Central memory CD8-positive, alpha-beta T cell (primary cell): ENCODE measurements at regions not wholly inside any gene's neighbourhood (a gene's known extent, or its start where the extent isn't known, plus 50 kb on each side); places are given as distances from the start of the nearest gene placed in this dataset.
"Not testable (repeated sequence)": the region's sequence is repeated elsewhere in the genome, so short reads cannot be mapped to it uniquely, and the experiment has no call there.

Experiments
- ATAC-seq: fragments of 150-1000 bp; cut with Tn5 transposase; replicated peaks from 2 replicates; pipeline ENCODE4 v1.10.0; 2022; ENCODE audit warnings: mild to moderate bottlenecking, moderate FRiP score, moderate number of reproducible peaks; ENCODE audit not compliant: poor library complexity, severe bottlenecking; ENCODE audit errors: extremely low read depth
- DNase-seq, 2 donors: peaks; one replicate each; pipeline ENCODE4 v3.0.0; 2021; ENCODE audit warnings: low spot score in 2 of 2
- H3K27ac Mint-ChIP-seq: one replicate; pipeline ENCODE4 v1.8.0; 2022; ENCODE audit warnings: low read depth, mild to moderate bottlenecking, moderate library complexity, mixed read lengths
- H3K27me3 Mint-ChIP-seq: one replicate; pipeline ENCODE4 v1.8.0; 2022; ENCODE audit warnings: mixed read lengths
- H3K36me3 Mint-ChIP-seq: one replicate; pipeline ENCODE4 v1.8.0; 2022; ENCODE audit warnings: mild to moderate bottlenecking, moderate library complexity, mixed read lengths; ENCODE audit not compliant: insufficient read depth
- H3K4me1 Mint-ChIP-seq: one replicate; pipeline ENCODE4 v1.8.0; 2022; ENCODE audit warnings: mixed read lengths
- H3K4me3 Mint-ChIP-seq: one replicate; pipeline ENCODE4 v1.8.0; 2022; ENCODE audit warnings: mild to moderate bottlenecking, moderate library complexity, mixed read lengths
- H3K9me3 Mint-ChIP-seq: one replicate; pipeline ENCODE4 v1.8.0; 2022; ENCODE audit warnings: mixed read lengths

DNA sequence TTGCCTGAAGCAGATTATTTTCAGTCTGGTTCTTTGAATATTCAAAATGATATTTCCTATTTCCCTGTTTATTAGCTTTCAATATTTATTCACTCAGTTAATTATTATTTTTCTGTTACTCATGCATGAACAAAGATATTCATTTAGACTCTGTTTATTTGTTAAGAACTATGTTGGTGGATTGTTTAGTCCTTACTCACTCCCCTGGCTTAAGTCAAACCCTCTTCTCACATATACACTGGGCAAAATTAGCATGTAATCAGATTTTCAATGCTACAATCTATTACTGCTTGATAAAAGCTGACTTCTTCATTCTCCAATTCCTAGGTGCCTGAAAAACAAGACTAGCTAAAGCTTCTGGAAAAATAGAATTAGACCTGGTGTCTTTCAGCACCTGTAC is 335.8 kb downstream of the FAT4 start:
- H3K27me3 Mint-ChIP-seq = no peaks in the 10 kb centered on the region
- no peaks in the 10 kb centered on the region for H3K4me1 Mint-ChIP-seq
- no peak overlapping the region for H3K27ac Mint-ChIP-seq
- H3K36me3 Mint-ChIP-seq = no peaks in the 10 kb centered on the region
- H3K9me3 Mint-ChIP-seq = peaks cover 6% of the 10 kb centered on the region
- DNase-seq (no peak), ATAC-seq (no peak)
- no peak overlapping the region for H3K4me3 Mint-ChIP-seq

DNA sequence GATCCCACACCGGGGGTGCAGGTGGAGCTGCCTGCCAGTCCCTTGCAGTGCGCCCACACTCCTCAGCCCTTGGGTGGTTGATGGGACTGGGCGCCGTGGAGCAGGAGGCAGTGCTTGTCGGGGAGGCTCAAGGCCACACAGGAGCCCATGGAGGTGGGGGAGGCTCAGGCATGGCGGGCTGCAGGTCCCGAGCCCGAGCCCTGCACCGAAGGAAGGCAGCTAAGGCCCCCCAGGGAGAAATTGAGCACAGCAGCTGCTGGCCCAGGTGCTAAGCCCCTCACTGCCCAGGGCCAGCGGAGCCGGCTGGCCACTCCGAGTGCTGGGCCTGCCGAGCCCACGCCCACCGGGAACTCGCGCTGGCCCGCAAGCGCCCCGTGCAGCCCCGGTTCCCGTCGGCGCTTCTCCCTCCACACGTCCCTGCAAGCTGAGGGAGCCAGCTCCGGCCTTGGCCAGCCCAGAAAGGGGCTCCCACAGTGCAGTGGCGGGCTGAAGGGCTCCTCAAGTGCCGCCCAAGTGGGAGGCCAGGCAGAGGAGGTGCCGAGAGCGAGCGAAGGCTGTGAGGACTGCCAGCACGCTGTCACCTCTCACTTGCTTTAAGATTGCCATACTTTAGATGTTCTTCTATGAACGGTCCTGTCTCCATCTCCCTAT is 337.1 kb downstream of the FAT4 start:
- not testable (repeated sequence) for H3K27me3 Mint-ChIP-seq, H3K4me1 Mint-ChIP-seq, H3K4me3 Mint-ChIP-seq, H3K27ac Mint-ChIP-seq, ATAC-seq, DNase-seq, H3K36me3 Mint-ChIP-seq
- peaks cover 14% of the 10 kb centered on the region for H3K9me3 Mint-ChIP-seq

DNA sequence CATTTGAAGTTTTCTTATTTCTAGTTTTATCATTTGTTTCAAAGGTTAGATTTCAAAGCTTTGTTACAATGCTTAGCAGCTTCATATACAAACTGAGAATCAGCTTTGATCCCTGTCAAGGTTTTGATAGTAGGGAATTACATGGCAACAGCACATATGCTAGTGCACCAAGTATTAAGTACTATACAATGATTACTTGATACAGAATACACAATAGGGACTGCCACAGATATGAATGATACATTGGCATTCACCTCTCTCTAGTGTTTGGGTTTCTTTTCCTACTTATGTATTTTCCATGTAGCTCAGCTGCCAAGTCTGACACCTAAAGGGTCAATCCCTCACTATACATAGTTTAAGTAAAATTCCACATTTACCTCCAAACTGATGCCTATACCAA is 344.0 kb downstream of the FAT4 start:
- H3K27ac Mint-ChIP-seq = no peak overlapping the region

DNA sequence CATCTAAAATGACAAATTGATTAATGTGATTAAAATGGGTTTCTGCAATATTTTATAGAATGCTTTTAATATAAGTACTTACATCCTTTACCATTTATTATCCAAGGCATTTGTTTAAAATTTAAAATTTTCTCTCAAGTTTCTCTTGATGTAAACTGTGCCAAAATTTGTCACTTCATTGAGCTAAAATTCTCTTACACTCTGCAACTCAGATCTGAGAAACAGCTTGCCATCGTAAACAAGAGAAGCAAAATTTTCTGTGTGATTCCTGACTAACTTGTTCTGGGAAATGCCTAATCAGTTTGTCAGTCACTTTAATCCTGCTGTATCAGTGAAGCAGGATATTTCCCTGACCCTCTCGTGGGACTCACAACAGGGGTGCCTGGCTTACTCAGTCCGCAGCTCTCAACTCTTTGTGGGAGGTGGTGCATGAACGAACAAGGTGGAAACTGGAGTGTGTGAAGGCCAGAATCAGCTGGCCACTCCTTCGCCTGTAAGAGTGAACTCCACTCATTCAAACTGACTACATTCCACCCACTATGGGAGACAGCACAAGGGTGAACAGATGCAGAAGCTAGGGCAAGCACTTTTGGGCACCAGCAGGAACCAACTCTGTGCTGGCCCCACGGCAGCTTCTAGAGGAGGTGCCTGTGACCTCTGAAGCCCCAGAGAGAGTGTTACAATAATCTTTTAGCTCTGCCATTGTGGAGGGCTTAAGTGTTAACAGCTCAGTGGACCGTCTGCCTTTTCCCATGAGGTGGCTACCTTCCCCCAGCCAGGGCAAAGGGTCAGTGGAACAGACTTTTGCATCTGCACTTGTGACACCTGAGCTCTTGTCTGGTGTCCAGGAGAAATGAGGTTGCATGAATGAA is 349.4 kb downstream of the FAT4 start:
- H3K36me3 Mint-ChIP-seq = no peaks in the 10 kb centered on the region
- no peaks in the 10 kb centered on the region for H3K27me3 Mint-ChIP-seq
- ATAC-seq = no peak
- no peak overlapping the region for H3K27ac Mint-ChIP-seq
- H3K9me3 Mint-ChIP-seq = peaks cover 14% of the 10 kb centered on the region
- DNase-seq = no peak
- no peaks in the 10 kb centered on the region for H3K4me1 Mint-ChIP-seq
- H3K4me3 Mint-ChIP-seq = no peak overlapping the region

More for the DNA sequence above, 344.0 kb downstream of the FAT4 start:
- no peaks in the 10 kb centered on the region for H3K36me3 Mint-ChIP-seq
- ATAC-seq (no peak), DNase-seq (no peak)
- no peak overlapping the region for H3K4me3 Mint-ChIP-seq
- no peaks in the 10 kb centered on the region for H3K4me1 Mint-ChIP-seq
- H3K9me3 Mint-ChIP-seq = peaks cover 20% of the 10 kb centered on the region
- H3K27me3 Mint-ChIP-seq = no peaks in the 10 kb centered on the region

DNA sequence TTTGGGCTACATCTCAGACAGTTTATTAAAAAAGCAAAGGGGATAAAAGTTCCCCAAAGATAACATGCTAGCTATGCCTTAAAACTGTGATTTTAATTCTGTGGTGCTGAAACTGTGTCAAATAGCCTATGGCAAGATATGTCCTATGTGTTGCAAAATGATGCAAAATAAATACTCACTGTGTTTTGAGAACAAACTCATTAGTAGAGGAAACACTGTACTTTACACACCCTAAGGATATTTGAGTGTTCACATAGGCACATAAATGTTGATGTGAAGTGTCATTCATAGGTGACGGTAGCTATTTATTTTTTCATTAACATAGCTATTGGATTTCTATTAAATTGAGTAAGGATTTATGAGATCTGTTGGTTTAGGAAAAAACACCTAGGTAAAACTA is 351.9 kb downstream of the FAT4 start:
- no peaks in the 10 kb centered on the region for H3K4me1 Mint-ChIP-seq
- DNase-seq (no peak), ATAC-seq (no peak)
- peaks cover 19% of the 10 kb centered on the region for H3K9me3 Mint-ChIP-seq
- H3K27me3 Mint-ChIP-seq = no peaks in the 10 kb centered on the region
- no peak overlapping the region for H3K4me3 Mint-ChIP-seq
- H3K27ac Mint-ChIP-seq = no peak overlapping the region
- H3K36me3 Mint-ChIP-seq = no peaks in the 10 kb centered on the region

DNA sequence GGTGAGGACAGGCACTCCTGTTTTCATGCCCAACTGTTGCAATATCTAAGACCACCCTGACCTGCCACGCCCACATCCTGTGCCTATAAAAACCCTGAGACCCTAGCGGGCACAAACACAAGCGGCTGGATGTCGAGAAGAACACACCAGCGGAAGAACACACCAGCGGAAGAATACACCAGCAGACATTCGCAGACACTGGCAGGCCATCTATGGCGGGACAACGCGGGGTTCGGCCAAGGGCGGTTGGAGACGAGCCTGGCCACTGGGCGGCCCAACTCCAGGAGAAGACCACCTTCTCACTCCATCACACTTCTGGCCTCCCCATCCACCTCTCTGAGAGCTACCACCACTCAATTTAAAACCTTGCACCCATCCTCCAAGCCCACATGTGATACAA is 361.4 kb downstream of the FAT4 start:
- no peaks in the 10 kb centered on the region for H3K27me3 Mint-ChIP-seq
- no peak for DNase-seq
- H3K36me3 Mint-ChIP-seq = no peaks in the 10 kb centered on the region
- no peak for ATAC-seq
- H3K27ac Mint-ChIP-seq = no peak overlapping the region
- H3K4me1 Mint-ChIP-seq = no peaks in the 10 kb centered on the region
- no peak overlapping the region for H3K4me3 Mint-ChIP-seq
- H3K9me3 Mint-ChIP-seq = peaks cover 9% of the 10 kb centered on the region

DNA sequence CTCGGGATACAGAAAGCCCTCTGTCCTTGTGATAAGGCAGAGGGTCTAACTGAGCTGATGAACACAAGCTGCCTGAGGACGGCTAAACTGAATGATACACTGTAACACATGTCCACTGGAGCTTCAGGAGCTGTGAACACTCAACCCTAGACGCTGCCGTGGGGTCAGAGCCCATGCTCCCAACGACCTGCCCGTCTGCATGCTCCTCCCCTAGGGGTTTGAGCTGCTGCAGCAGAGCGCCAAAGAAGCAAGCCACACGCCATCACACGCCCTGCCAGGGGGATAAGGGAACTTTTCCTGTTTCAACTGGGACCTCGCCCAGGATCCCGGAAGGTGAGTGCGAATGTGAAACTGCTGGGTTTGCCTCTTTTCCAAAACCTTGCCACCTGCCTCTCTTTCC is 361.8 kb downstream of the FAT4 start:
- H3K9me3 Mint-ChIP-seq = peaks cover 9% of the 10 kb centered on the region
- H3K4me1 Mint-ChIP-seq = no peaks in the 10 kb centered on the region
- DNase-seq (no peak), ATAC-seq (no peak)
- no peaks in the 10 kb centered on the region for H3K27me3 Mint-ChIP-seq
- no peaks in the 10 kb centered on the region for H3K36me3 Mint-ChIP-seq
- no peak overlapping the region for H3K27ac Mint-ChIP-seq
- H3K4me3 Mint-ChIP-seq = no peak overlapping the region

DNA sequence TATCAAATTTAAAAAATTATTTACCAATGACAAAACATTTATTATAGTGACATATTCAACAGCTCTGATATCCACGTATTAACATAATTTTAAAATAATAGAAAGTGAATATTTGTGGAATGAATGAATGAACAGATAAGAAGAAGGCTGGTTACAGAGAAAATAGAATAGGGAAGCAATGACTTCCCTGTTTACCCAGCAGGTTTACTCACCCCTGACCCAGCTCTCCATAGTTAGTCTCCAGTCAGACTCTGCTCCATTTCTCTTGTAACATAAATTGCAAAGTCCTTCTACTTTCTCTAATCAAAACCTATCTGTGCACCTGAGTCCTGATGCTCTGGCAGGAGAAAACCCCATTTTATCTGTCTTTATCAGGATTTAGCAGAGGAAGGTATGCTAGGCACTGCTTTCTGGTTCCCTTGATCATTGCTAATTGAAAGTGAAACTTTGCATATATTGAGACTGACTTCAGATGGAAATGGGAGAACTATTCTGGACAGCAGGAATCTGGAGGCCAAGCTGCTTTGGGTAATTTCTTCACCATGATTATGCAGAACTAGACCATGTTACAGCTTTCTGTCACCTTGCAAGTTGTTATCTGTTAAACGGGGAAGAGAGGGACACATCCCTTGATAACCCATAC is 363.0 kb downstream of the FAT4 start:
- Mint-ChIP-seq H3K4me1 (no peaks in the 10 kb centered on the region), H3K4me3 (no peak overlapping the region), H3K36me3 (no peaks in the 10 kb centered on the region), H3K9me3 (no peaks in the 10 kb centered on the region), H3K27ac (no peak overlapping the region), H3K27me3 (no peaks in the 10 kb centered on the region)
- ATAC-seq (no peak), DNase-seq (no peak)

DNA sequence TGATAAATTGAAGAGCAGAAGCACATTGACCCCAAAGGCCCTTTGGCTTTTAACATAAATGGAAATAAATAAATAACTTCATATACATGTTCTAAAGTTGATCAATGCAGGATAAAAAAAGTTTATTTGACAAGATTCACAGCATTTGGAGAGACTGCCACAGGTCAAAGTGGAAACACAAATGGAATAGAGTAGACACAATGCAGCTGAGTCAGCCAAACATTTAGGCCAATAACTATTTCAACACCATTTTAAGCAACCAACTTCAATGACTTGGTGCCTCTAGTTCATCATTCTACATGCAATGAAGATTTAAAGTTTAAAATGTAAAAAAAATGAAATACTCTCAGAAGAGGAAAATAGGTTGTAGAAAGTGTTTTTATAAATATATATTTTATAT is 365.2 kb downstream of the FAT4 start:
- no peak for ATAC-seq
- H3K27ac Mint-ChIP-seq = no peak overlapping the region
- no peaks in the 10 kb centered on the region for H3K27me3 Mint-ChIP-seq
- H3K4me1 Mint-ChIP-seq = no peaks in the 10 kb centered on the region
- H3K4me3 Mint-ChIP-seq = no peak overlapping the region
- H3K9me3 Mint-ChIP-seq = no peaks in the 10 kb centered on the region
- no peaks in the 10 kb centered on the region for H3K36me3 Mint-ChIP-seq
- no peak for DNase-seq

DNA sequence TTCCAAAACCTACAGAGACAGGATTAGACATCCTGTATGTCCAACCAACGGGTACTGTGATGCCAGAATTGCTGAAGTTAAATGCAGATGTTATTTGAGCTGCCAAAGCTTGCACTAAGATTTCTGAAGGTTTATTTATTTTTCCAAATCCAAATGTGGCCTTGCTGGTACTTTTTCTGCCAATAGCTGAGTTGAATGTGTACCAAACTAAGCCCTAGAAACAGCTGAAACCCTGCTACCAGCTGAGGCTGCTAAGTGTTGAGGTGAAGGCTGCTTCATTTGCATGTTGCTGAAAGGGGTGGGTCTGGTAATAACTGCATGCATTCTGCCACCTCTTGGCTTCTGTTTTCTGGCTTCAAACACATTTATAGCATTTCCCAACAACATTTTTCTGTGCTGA is 366.5 kb downstream of the FAT4 start:
- Mint-ChIP-seq H3K27ac (no peak overlapping the region), H3K4me1 (no peaks in the 10 kb centered on the region), H3K36me3 (no peaks in the 10 kb centered on the region), H3K4me3 (no peak overlapping the region), H3K27me3 (no peaks in the 10 kb centered on the region), H3K9me3 (no peaks in the 10 kb centered on the region)
- no peak for DNase-seq
- no peak for ATAC-seq

DNA sequence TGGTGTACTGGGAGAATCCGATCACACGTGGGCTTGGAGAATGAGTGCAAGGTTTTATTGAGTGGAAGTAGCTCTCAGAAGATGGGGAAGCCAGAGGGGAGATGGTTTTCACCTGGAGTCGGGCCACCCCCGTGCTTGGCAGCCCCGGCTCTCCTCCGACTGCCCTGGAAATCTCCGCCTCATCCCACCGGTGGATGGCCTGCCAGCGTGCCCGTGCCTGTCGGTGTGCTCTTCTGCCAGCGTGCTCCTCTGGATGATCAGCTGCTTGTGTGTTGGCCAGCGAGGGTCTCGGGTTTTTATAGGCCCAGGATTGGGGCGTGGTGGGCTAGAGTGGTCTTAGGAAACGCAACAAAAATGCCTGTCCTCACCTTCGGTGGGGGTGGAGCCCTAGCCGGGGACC is 368.0 kb downstream of the FAT4 start:
- Mint-ChIP-seq H3K9me3 (peaks cover 7% of the 10 kb centered on the region), H3K4me3 (no peak overlapping the region), H3K27me3 (no peaks in the 10 kb centered on the region), H3K4me1 (no peaks in the 10 kb centered on the region), H3K27ac (no peak overlapping the region), H3K36me3 (no peaks in the 10 kb centered on the region)
- ATAC-seq (no peak), DNase-seq (no peak)

DNA sequence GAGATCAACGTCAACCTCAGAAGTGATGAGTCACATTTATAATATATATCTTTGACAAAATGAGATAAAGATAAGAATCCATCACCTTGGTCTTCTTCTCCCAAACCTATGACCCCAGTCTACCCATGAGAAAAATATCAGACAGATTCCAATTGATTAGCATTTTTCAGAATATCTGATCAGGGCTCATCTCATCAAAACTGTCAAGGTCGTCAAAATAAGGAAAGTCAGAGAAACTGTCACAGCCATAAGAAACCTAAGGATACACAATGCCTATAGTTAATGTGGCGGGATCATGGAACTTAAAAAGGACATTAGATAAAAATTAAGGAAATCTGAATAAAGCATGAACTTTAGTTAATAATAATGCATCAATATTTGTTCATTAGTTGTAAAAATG is 374.1 kb downstream of the FAT4 start:
- Mint-ChIP-seq H3K27me3 (no peaks in the 10 kb centered on the region), H3K9me3 (peaks cover 7% of the 10 kb centered on the region), H3K4me3 (no peak overlapping the region), H3K27ac (no peak overlapping the region), H3K4me1 (no peaks in the 10 kb centered on the region), H3K36me3 (no peaks in the 10 kb centered on the region)
- ATAC-seq (no peak), DNase-seq (no peak)

DNA sequence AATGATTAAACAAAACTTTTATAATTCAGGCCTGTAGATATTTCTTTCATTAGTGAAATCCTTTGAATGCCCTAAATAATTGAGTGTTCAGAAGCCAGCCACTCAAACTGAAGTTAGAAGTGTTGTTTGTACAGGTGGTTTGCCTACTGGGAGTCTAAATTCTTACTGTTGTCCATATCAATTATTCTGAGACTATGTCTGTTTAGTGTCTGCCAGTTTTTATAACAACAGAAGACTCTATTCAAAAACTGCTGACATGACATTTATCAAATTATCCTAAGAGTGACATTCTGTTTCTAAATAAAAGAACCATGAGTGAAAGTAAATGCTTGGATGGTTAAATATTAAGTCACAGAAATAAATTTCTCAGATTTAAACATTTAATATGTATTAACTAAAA is 375.1 kb downstream of the FAT4 start:
- H3K9me3 Mint-ChIP-seq = peaks cover 7% of the 10 kb centered on the region
- H3K27ac Mint-ChIP-seq = no peak overlapping the region
- H3K36me3 Mint-ChIP-seq = no peaks in the 10 kb centered on the region
- DNase-seq = no peak
- no peak overlapping the region for H3K4me3 Mint-ChIP-seq
- H3K27me3 Mint-ChIP-seq = no peaks in the 10 kb centered on the region
- H3K4me1 Mint-ChIP-seq = no peaks in the 10 kb centered on the region
- ATAC-seq = no peak
